ENCODE measurements at regions not wholly inside any gene's neighbourhood (a gene's known extent, or its start where the extent isn't known, plus 50 kb on each side); places are given as distances from the start of the nearest gene placed in this dataset.

GRCh38 chr9:2919347-2919746, 75.5 kb upstream of the PUM3 start:
- TF ChIP-seq CTCF (conservative IDR thresholded peaks at IDR 0.05; ENCODE audit: low read length) (no peak), EZH2phosphoT487 (IDR thresholded peaks at IDR 0.05; ENCODE audit: borderline replicate concordance) (no peak)
- Histone ChIP-seq H3K4me1 (ENCODE audit: insufficient read depth, low read length, poor library complexity, severe bottlenecking) (peaks cover 6% of the 10 kb centered on the region), H3F3A (ENCODE audit: low read depth) (no peaks in the 10 kb centered on the region), H3K9ac (ENCODE audit: low read depth, low read length, poor library complexity, severe bottlenecking) (no peak overlapping the region), H3K4me2 (ENCODE audit: low read depth, low read length, poor library complexity, severe bottlenecking) (no peak overlapping the region), H3K79me2 (ENCODE audit: insufficient read depth, low read length) (no peaks in the 10 kb centered on the region), H3K9me3 (ENCODE audit: insufficient read depth, low read depth, low read length) (no peaks in the 10 kb centered on the region), H3K36me3 (ENCODE audit: insufficient read depth, low read length) (no peaks in the 10 kb centered on the region), H3K9me2 (replicated peaks; ENCODE audit: low read depth, low read length) (no peaks in the 10 kb centered on the region), H2AFZ (ENCODE audit: low read length) (no peak overlapping the region), H3K4me3 (ENCODE audit: low read length, poor library complexity, severe bottlenecking) (no peak overlapping the region), H3K27me3 (ENCODE audit: insufficient read depth, low read length, poor library complexity, severe bottlenecking) (peaks cover 17% of the 10 kb centered on the region), H4K20me1 (ENCODE audit: insufficient read depth, low read length, poor library complexity, severe bottlenecking) (no peaks in the 10 kb centered on the region)

GRCh38 chr9:2916382-2916985, 72.6 kb upstream of the PUM3 start:
- Histone ChIP-seq H3K4me1 (ENCODE audit: insufficient read depth, low read length, poor library complexity, severe bottlenecking) (no peaks in the 10 kb centered on the region), H3K27me3 (ENCODE audit: insufficient read depth, low read length, poor library complexity, severe bottlenecking) (peaks cover 7% of the 10 kb centered on the region), H3K9ac (ENCODE audit: low read depth, low read length, poor library complexity, severe bottlenecking) (no peak overlapping the region), H3K4me3 (ENCODE audit: low read length, poor library complexity, severe bottlenecking) (no peak overlapping the region), H3K4me2 (ENCODE audit: low read depth, low read length, poor library complexity, severe bottlenecking) (no peak overlapping the region), H3K9me3 (ENCODE audit: insufficient read depth, low read depth, low read length) (no peaks in the 10 kb centered on the region), H3F3A (ENCODE audit: low read depth) (no peaks in the 10 kb centered on the region), H3K79me2 (ENCODE audit: insufficient read depth, low read length) (no peaks in the 10 kb centered on the region), H4K20me1 (ENCODE audit: insufficient read depth, low read length, poor library complexity, severe bottlenecking) (no peaks in the 10 kb centered on the region), H3K9me2 (replicated peaks; ENCODE audit: low read depth, low read length) (no peaks in the 10 kb centered on the region), H3K36me3 (ENCODE audit: insufficient read depth, low read length) (no peaks in the 10 kb centered on the region), H2AFZ (ENCODE audit: low read length) (no peak overlapping the region)
- TF ChIP-seq CTCF (conservative IDR thresholded peaks at IDR 0.05; ENCODE audit: low read length): no peak
- TF ChIP-seq EZH2phosphoT487 (IDR thresholded peaks at IDR 0.05; ENCODE audit: borderline replicate concordance): no peak

GRCh38 chr9:2913026-2913425, 69.1 kb upstream of the PUM3 start:
- H4K20me1 ChIP-seq (ENCODE audit: insufficient read depth, low read length, poor library complexity, severe bottlenecking): no peaks in the 10 kb centered on the region
- no peaks in the 10 kb centered on the region for H3K4me1 ChIP-seq (ENCODE audit: insufficient read depth, low read length, poor library complexity, severe bottlenecking)
- no peak for TF ChIP-seq CTCF (conservative IDR thresholded peaks at IDR 0.05; ENCODE audit: low read length)
- no peak for TF ChIP-seq EZH2phosphoT487 (IDR thresholded peaks at IDR 0.05; ENCODE audit: borderline replicate concordance)
- H3K9ac ChIP-seq (ENCODE audit: low read depth, low read length, poor library complexity, severe bottlenecking): no peak overlapping the region
- H2AFZ ChIP-seq (ENCODE audit: low read length): no peak overlapping the region
- H3K9me3 ChIP-seq (ENCODE audit: insufficient read depth, low read depth, low read length): no peaks in the 10 kb centered on the region
- H3F3A ChIP-seq (ENCODE audit: low read depth): no peaks in the 10 kb centered on the region
- no peaks in the 10 kb centered on the region for H3K9me2 ChIP-seq (replicated peaks; ENCODE audit: low read depth, low read length)
- no peaks in the 10 kb centered on the region for H3K27me3 ChIP-seq (ENCODE audit: insufficient read depth, low read length, poor library complexity, severe bottlenecking)
- no peaks in the 10 kb centered on the region for H3K36me3 ChIP-seq (ENCODE audit: insufficient read depth, low read length)
- H3K4me3 ChIP-seq (ENCODE audit: low read length, poor library complexity, severe bottlenecking): no peak overlapping the region
- no peak overlapping the region for H3K4me2 ChIP-seq (ENCODE audit: low read depth, low read length, poor library complexity, severe bottlenecking)
- H3K79me2 ChIP-seq (ENCODE audit: insufficient read depth, low read length): no peaks in the 10 kb centered on the region

All from Loucy (cell line).